HCT116 (cell line): ENCODE measurements at regions not wholly inside any gene's neighbourhood (a gene's known extent, or its start where the extent isn't known, plus 50 kb on each side); places are given as distances from the start of the nearest gene placed in this dataset.

Experiments used
- ATAC-seq: fragments of 200-7000 bp; cut with Tn5 transposase; 2 replicates; pipeline ENCODE4 v1.9.1; 2020; ENCODE audit warnings: mild to moderate bottlenecking, moderate library complexity
- BruUV-seq: library from RNA; stranded (reverse); fragments of 400-500 nt; replicated peaks from 2 replicates; lab custom pipeline; 2021; lab: Mats Ljungman, UMichigan
- CTCF ChIA-PET: fragments of 300-600 bp; sonication (Branson Sonifier 250); formaldehyde crosslinking; loops from one replicate; lab custom pipeline; 2021; ENCODE audit warnings: antibody characterized with exemption; lab: Charles Lee
- POLR2A ChIA-PET: fragments of 300-600, 350-600 bp; sonication (Branson Sonifier 250); formaldehyde crosslinking; loops from one replicate; lab custom pipeline; 2021; ENCODE audit warnings: antibody characterized with exemption; lab: Charles Lee
- RAD21 ChIA-PET, 2 experiments: fragments of 300-600 bp; sonication (Branson Sonifier 250); formaldehyde crosslinking; loops; one replicate each; lab custom pipeline; 2023; ENCODE audit warnings: low total read pairs in 2 of 2; ENCODE audit not compliant: uncharacterized antibody in 2 of 2, unreplicated experiment in 2 of 2, low non-redundant PET in 1 of 2; lab: Charles Lee
- DNase-seq: peaks from one replicate; pipeline ENCODE4 v3.0.0-alpha.2; 2010; ENCODE audit warnings: low read depth, low spot score
- H2AFZ ChIP-seq: fragments of 200-600 bp; shearing (Covaris generic), sonication (generic); 2 replicates; pipeline ENCODE4 v1.6.1; 2017; ENCODE audit warnings: low read depth, mixed run types, mixed read lengths, antibody characterized with exemption, low read length; ENCODE audit not compliant: poor library complexity, severe bottlenecking
- H3K27ac ChIP-seq: 2 replicates; pipeline ENCODE4 v1.5.1; 2012; ENCODE audit warnings: low read depth, low read length
- H3K27me3 ChIP-seq: fragments of 200-600 bp; sonication (generic); 2 replicates; pipeline ENCODE4 v1.6.1; 2016; ENCODE audit warnings: mixed run types, low read length, mixed read lengths; ENCODE audit not compliant: insufficient read depth
- H3K36me3 ChIP-seq, 2 experiments: fragments of 200-500 bp in 1 of 2; fragments of 200-600 bp in 1 of 2; sonication (Bioruptor generic) in 1 of 2; sonication (generic) in 1 of 2; 2 replicates each; pipeline versions ENCODE4 v1.5.1 to v1.6.1; 2014 to 2016; ENCODE audit warnings: low read length in 2 of 2, inconsistent platforms in 1 of 2, mixed read lengths in 1 of 2, mixed run types in 1 of 2; ENCODE audit not compliant: insufficient read depth in 2 of 2, control insufficient read depth in 1 of 2
- H3K4me1 ChIP-seq, 2 experiments: fragments of 200-600 bp in 1 of 2; sonication (generic) in 1 of 2; 2 replicates each; pipeline versions ENCODE4 v1.5.1 to v1.6.1; 2012 to 2017; ENCODE audit warnings: low read length in 2 of 2, inconsistent platforms in 1 of 2, mild to moderate bottlenecking in 1 of 2, mixed read lengths in 1 of 2, mixed run types in 1 of 2, moderate library complexity in 1 of 2; ENCODE audit not compliant: insufficient read depth in 2 of 2, control insufficient read depth in 1 of 2
- H3K4me2 ChIP-seq: fragments of 200-600 bp; sonication (generic); 2 replicates; pipeline ENCODE4 v1.6.1; 2017; ENCODE audit warnings: mixed run types, low read length, mixed read lengths
- H3K4me3 ChIP-seq, 2 experiments: fragments of 200-600 bp in 1 of 2; sonication (generic) in 1 of 2; replicated peaks in 1 of 2; 2 replicates each; pipeline ENCODE4 v1.5.1; 2011 to 2016; ENCODE audit warnings: low read length in 2 of 2, control low read depth in 1 of 2, low read depth in 1 of 2, mild to moderate bottlenecking in 1 of 2, mixed read lengths in 1 of 2, mixed run types in 1 of 2
- H3K79me2 ChIP-seq: fragments of 200-600 bp; sonication (generic); 2 replicates; pipeline ENCODE4 v1.6.1; 2017; ENCODE audit warnings: mild to moderate bottlenecking, mixed run types, low read length, moderate library complexity, mixed read lengths; ENCODE audit not compliant: insufficient read depth
- H3K9ac ChIP-seq: fragments of 200-600 bp; sonication (generic); 2 replicates; pipeline ENCODE4 v1.6.1; 2016; ENCODE audit warnings: low read length, mixed read lengths
- H3K9me2 ChIP-seq: fragments of 200-600 bp; sonication (generic), shearing (Covaris generic); 2 replicates; pipeline ENCODE4 v1.6.1; 2017; ENCODE audit warnings: mixed run types, mild to moderate bottlenecking, moderate library complexity; ENCODE audit not compliant: insufficient read depth
- H3K9me3 ChIP-seq, 2 experiments: fragments of 200-500 bp in 1 of 2; fragments of 200-600 bp in 1 of 2; sonication (Bioruptor generic) in 1 of 2; sonication (generic) in 1 of 2; 2 replicates each; pipeline ENCODE4 v1.6.1; 2014 to 2017; ENCODE audit warnings: low read length in 2 of 2, mixed read lengths in 2 of 2, inconsistent platforms in 1 of 2, low read depth in 1 of 2, mild to moderate bottlenecking in 1 of 2, mixed run types in 1 of 2, moderate library complexity in 1 of 2; ENCODE audit not compliant: control insufficient read depth in 1 of 2, insufficient read depth in 1 of 2
- H4K20me1 ChIP-seq: fragments of 200-600 bp; sonication (generic), shearing (Covaris generic); 2 replicates; pipeline ENCODE4 v1.6.1; 2017; ENCODE audit warnings: mixed run types, mild to moderate bottlenecking, moderate library complexity; ENCODE audit not compliant: insufficient read depth
- ATF3 ChIP-seq: IDR thresholded peaks from 2 replicates; pipeline ENCODE4 v1.6.1; 2012
- CBX3 ChIP-seq: IDR thresholded peaks from 2 replicates; pipeline ENCODE4 v1.6.1; 2012; ENCODE audit warnings: low read depth
- CEBPB ChIP-seq: IDR thresholded peaks from 2 replicates; pipeline ENCODE4 v1.6.1; 2012; ENCODE audit warnings: low read depth
- EGR1 ChIP-seq: IDR thresholded peaks from 2 replicates; pipeline ENCODE4 v1.6.1; 2012; ENCODE audit warnings: low read depth
- ELF1 ChIP-seq: IDR thresholded peaks from 2 replicates; pipeline ENCODE4 v1.6.1; 2012; ENCODE audit warnings: low read depth, borderline replicate concordance
- EZH2phosphoT487 ChIP-seq: fragments of 200-600 bp; IDR thresholded peaks from 2 replicates; pipeline ENCODE4 v1.6.1; 2018; ENCODE audit warnings: antibody characterized with exemption, borderline replicate concordance
- FOSL1 ChIP-seq: IDR thresholded peaks from 2 replicates; pipeline ENCODE4 v1.6.1; 2012; ENCODE audit warnings: low read depth
- MAX ChIP-seq: IDR thresholded peaks from 2 replicates; pipeline ENCODE4 v1.6.1; 2012
- POLR2A ChIP-seq: IDR thresholded peaks from 2 replicates; pipeline ENCODE4 v1.7.0; 2011; ENCODE audit warnings: borderline replicate concordance; ENCODE audit not compliant: insufficient read depth, insufficient read length; ENCODE audit errors: extremely low read depth
- POLR2AphosphoS5 ChIP-seq: IDR thresholded peaks from 2 replicates; pipeline ENCODE4 v1.6.1; 2011; ENCODE audit warnings: mild to moderate bottlenecking, low read depth, low read length, moderate library complexity
- RAD21 ChIP-seq: IDR thresholded peaks from 2 replicates; pipeline ENCODE4 v1.6.1; 2012; ENCODE audit warnings: low read depth, mild to moderate bottlenecking
- SIN3A ChIP-seq: IDR thresholded peaks from 2 replicates; pipeline ENCODE4 v1.6.1; 2012; ENCODE audit warnings: low read depth
- SP1 ChIP-seq: IDR thresholded peaks from 2 replicates; pipeline ENCODE4 v1.6.1; 2012; ENCODE audit warnings: low read depth
- TCF7L2 ChIP-seq: IDR thresholded peaks from 2 replicates; pipeline ENCODE4 v1.7.0; 2011; ENCODE audit warnings: borderline replicate concordance, inconsistent platforms; ENCODE audit not compliant: insufficient read depth, insufficient read length; ENCODE audit errors: extremely low read depth
- ZNF274 ChIP-seq: fragments of 200-500 bp; sonication (Bioruptor generic); IDR thresholded peaks from 2 replicates; pipeline ENCODE4 v1.6.1; 2014; ENCODE audit warnings: mild to moderate bottlenecking, low read depth, low read length, inconsistent platforms
- intact Hi-C: fragments of 100-400 bp; cut with micrococcal nuclease; formaldehyde crosslinking; loops from 2 replicates; pipeline ENCODE4 v1.10.0; 2022

GRCh38 chr7:11910253-11910652 lies 78.3 kb upstream of the THSD7A start:
- CTCF ChIA-PET, result no interaction called here
- no peaks in the 10 kb centered on the region for H3K36me3 ChIP-seq
- no peak overlapping the region for H3K27ac ChIP-seq
- H3K9me3 ChIP-seq, result no peaks in the 10 kb centered on the region
- no peaks in the 10 kb centered on the region for H3K9me2 ChIP-seq
- intact Hi-C loops, result no loop called here
- no peak overlapping the region for H2AFZ ChIP-seq
- H3K4me2 ChIP-seq, result no peak overlapping the region
- DNase-seq, result no peak
- no peak for ATAC-seq
- no peaks in the 10 kb centered on the region for H3K4me1 ChIP-seq
- POLR2A ChIA-PET, result no interaction called here
- TF ChIP-seq SP1, result no peak
- TF ChIP-seq, all 23 proteins: peak for 0
- no peaks in the 10 kb centered on the region for H4K20me1 ChIP-seq
- no TSS peak for BruUV-seq
- no peaks in the 10 kb centered on the region for H3K27me3 ChIP-seq
- no peaks in the 10 kb centered on the region for H3K79me2 ChIP-seq
- H3K9ac ChIP-seq, result no peak overlapping the region
- H3K4me3 ChIP-seq, result no peak overlapping the region
- RAD21 ChIA-PET, result no interaction called here

GRCh38 chr7:11911900-11912299 lies 79.9 kb upstream of the THSD7A start:
- H3K4me2 ChIP-seq, result no peak overlapping the region
- H3K4me1 ChIP-seq, result no peaks in the 10 kb centered on the region
- no peaks in the 10 kb centered on the region for H4K20me1 ChIP-seq
- TF ChIP-seq RAD21, result no peak
- TF ChIP-seq MAX, result no peak
- no peak for TF ChIP-seq FOSL1
- no peak for TF ChIP-seq CEBPB
- no peak for TF ChIP-seq POLR2A
- TF ChIP-seq SIN3A, result no peak
- no peak for TF ChIP-seq EZH2phosphoT487
- no peak for TF ChIP-seq ATF3
- no peak for TF ChIP-seq EGR1
- TF ChIP-seq ZNF274, result no peak
- no peak for TF ChIP-seq CBX3
- TF ChIP-seq POLR2AphosphoS5, result no peak
- no peak for TF ChIP-seq TCF7L2
- no peak for TF ChIP-seq ELF1
- intact Hi-C loops, result no loop called here
- no peaks in the 10 kb centered on the region for H3K9me2 ChIP-seq
- no peak for DNase-seq
- no TSS peak for BruUV-seq
- H3K36me3 ChIP-seq, result no peaks in the 10 kb centered on the region
- no peak overlapping the region for H3K9ac ChIP-seq
- ATAC-seq, result no peak
- H3K27ac ChIP-seq, result no peak overlapping the region
- no peak overlapping the region for H2AFZ ChIP-seq
- ChIA-PET CTCF (no interaction called here), RAD21 (no interaction called here), POLR2A (no interaction called here)
- H3K9me3 ChIP-seq, result no peaks in the 10 kb centered on the region
- no peak overlapping the region for H3K4me3 ChIP-seq
- no peaks in the 10 kb centered on the region for H3K27me3 ChIP-seq
- no peaks in the 10 kb centered on the region for H3K79me2 ChIP-seq
